AG04450 (cell line): ENCODE measurements at regions not wholly inside any gene's neighbourhood (a gene's known extent, or its start where the extent isn't known, plus 50 kb on each side); places are given as distances from the start of the nearest gene placed in this dataset.

Experiments used
- CTCF ChIA-PET: fragments of 300-600, 350-600 bp; formaldehyde crosslinking; extraction: SDS; loops from one replicate; lab custom pipeline; 2022; ENCODE audit warnings: antibody characterized with exemption, inconsistent platforms; lab: Charles Lee
- POLR2A ChIA-PET: fragments of 350-600 bp; formaldehyde crosslinking; extraction: SDS; loops from one replicate; lab custom pipeline; 2021; ENCODE audit warnings: antibody characterized with exemption, inconsistent platforms; lab: Yijun Ruan, JAX
- DNase-seq: peaks from one replicate; pipeline ENCODE4 v3.0.0-alpha.2; 2011; ENCODE audit warnings: low read depth, low spot score
- H3K27ac ChIP-seq: one replicate; pipeline ENCODE4 v1.5.1; 2012; ENCODE audit warnings: low read depth, low read length, control low read depth
- H3K27me3 ChIP-seq: one replicate; pipeline ENCODE4 v1.6.0; 2012; ENCODE audit warnings: low read length; ENCODE audit not compliant: control insufficient read depth, insufficient read depth
- H3K4me3 ChIP-seq: 2 replicates; pipeline ENCODE4 v1.5.1; 2011; ENCODE audit warnings: mild to moderate bottlenecking, low read depth, low read length, control low read depth
- H3K9me3 ChIP-seq: 2 replicates; pipeline ENCODE4 v1.5.1; 2012; ENCODE audit warnings: low read length; ENCODE audit not compliant: control insufficient read depth, insufficient read depth
- CTCF ChIP-seq: IDR thresholded peaks from 2 replicates; pipeline ENCODE4 v1.5.1; 2011; ENCODE audit warnings: low read depth, low read length, control low read depth, inconsistent platforms

- Histone ChIP-seq H3K4me3 (no peak overlapping the region), H3K27me3 (no peaks in the 10 kb centered on the region), H3K27ac (no peak overlapping the region), H3K9me3 (no peaks in the 10 kb centered on the region)
- DNase-seq = no peak
- TF ChIP-seq CTCF = no peak
- ChIA-PET POLR2A (no interaction called here), CTCF (no interaction called here)
Measured at GRCh38 chr2:214674278-214674677, 135.2 kb downstream of the BARD1 start.

GRCh38 chr2:214671319-214671885 is 138.1 kb downstream of the BARD1 start:
- DNase-seq = no peak
- no peak for TF ChIP-seq CTCF
- no peaks in the 10 kb centered on the region for H3K9me3 ChIP-seq
- ChIA-PET POLR2A (no interaction called here), CTCF (no interaction called here)
- no peaks in the 10 kb centered on the region for H3K27me3 ChIP-seq
- no peak overlapping the region for H3K4me3 ChIP-seq
- no peak overlapping the region for H3K27ac ChIP-seq

GRCh38 chr2:214652473-214652872 is 157.0 kb downstream of the BARD1 start:
- POLR2A ChIA-PET = interaction anchor here (0.7 kb wide), 1 partner anchor 33 kb away, joined by 3 read pairs; no protein-coding TSS in a partner anchor
- Histone ChIP-seq H3K27ac (no peak overlapping the region), H3K9me3 (no peaks in the 10 kb centered on the region), H3K27me3 (no peaks in the 10 kb centered on the region), H3K4me3 (no peak overlapping the region)
- no peak for DNase-seq
- CTCF ChIA-PET = no interaction called here
- TF ChIP-seq CTCF = no peak

GRCh38 chr2:214651451-214651850 is 158.0 kb downstream of the BARD1 start:
- no peak for TF ChIP-seq CTCF
- Histone ChIP-seq H3K27me3 (no peaks in the 10 kb centered on the region), H3K4me3 (no peak overlapping the region), H3K9me3 (no peaks in the 10 kb centered on the region), H3K27ac (no peak overlapping the region)
- ChIA-PET CTCF (no interaction called here), POLR2A (no interaction called here)
- DNase-seq = no peak

- POLR2A ChIA-PET = no interaction called here
- H3K27ac ChIP-seq = no peak overlapping the region
- CTCF ChIA-PET = interaction anchor here (0.5 kb wide), 1 partner anchor 370 kb away, joined by 3 read pairs; no protein-coding TSS in a partner anchor
Measured at GRCh38 chr2:214649440-214650205, 159.9 kb downstream of the BARD1 start.

More at GRCh38 chr2:214649440-214650205, 159.9 kb downstream of the BARD1 start:
- H3K9me3 ChIP-seq = no peaks in the 10 kb centered on the region
- no peaks in the 10 kb centered on the region for H3K27me3 ChIP-seq
- no peak for TF ChIP-seq CTCF
- H3K4me3 ChIP-seq = no peak overlapping the region
- DNase-seq = no peak
